GM12874 (cell line): ENCODE measurements at regions not wholly inside any gene's neighbourhood (a gene's known extent, or its start where the extent isn't known, plus 50 kb on each side); places are given as distances from the start of the nearest gene placed in this dataset.

Experiments
- CTCF ChIP-seq: IDR thresholded peaks from 2 replicates; pipeline ENCODE4 v1.5.1; 2011; ENCODE audit warnings: low read depth, mild to moderate bottlenecking, control low read depth, low read length, moderate library complexity; ENCODE audit not compliant: insufficient read depth

GRCh38 chr11:108994887-108995286 lies 330.0 kb downstream of the DDX10 start:
- no peak for TF ChIP-seq CTCF

GRCh38 chr11:108997826-108998225 lies 333.0 kb downstream of the DDX10 start:
- no peak for TF ChIP-seq CTCF

- TF ChIP-seq CTCF = no peak
Observed at GRCh38 chr11:109000531-109000930, 335.7 kb downstream of the DDX10 start.

GRCh38 chr11:109001585-109001984 lies 336.7 kb downstream of the DDX10 start:
- TF ChIP-seq CTCF = no peak

GRCh38 chr11:109012991-109013390 lies 348.1 kb downstream of the DDX10 start:
- no peak for TF ChIP-seq CTCF

GRCh38 chr11:109015283-109015682 lies 350.4 kb downstream of the DDX10 start:
- no peak for TF ChIP-seq CTCF

GRCh38 chr11:109016724-109017123 lies 351.9 kb downstream of the DDX10 start:
- TF ChIP-seq CTCF = no peak

GRCh38 chr11:109017489-109017888 lies 352.6 kb downstream of the DDX10 start:
- TF ChIP-seq CTCF = no peak
